Neuronal stem cell (in vitro differentiated cells): ENCODE measurements at regions not wholly inside any gene's neighbourhood (a gene's known extent, or its start where the extent isn't known, plus 50 kb on each side); places are given as distances from the start of the nearest gene placed in this dataset.
A peak's percentile ranks its signal among the peaks of the same experiment; 100 is the strongest.

ENCODE experiments used
- DNase-seq: peaks from one replicate; pipeline ENCODE4 v3.0.0-alpha.2; 2013; ENCODE audit warnings: low spot score
- H2AFZ ChIP-seq: one replicate; pipeline ENCODE4 v1.6.1; 2013; ENCODE audit warnings: mild to moderate bottlenecking, low read length, inconsistent platforms
- H2AK5ac ChIP-seq: 2 replicates; pipeline ENCODE4 v1.6.1; 2013; ENCODE audit warnings: low read depth, mild to moderate bottlenecking, inconsistent platforms, low read length, moderate library complexity, mixed read lengths
- H2BK120ac ChIP-seq: 2 replicates; pipeline ENCODE4 v1.6.1; 2013; ENCODE audit warnings: low read depth, mild to moderate bottlenecking, inconsistent platforms, low read length, moderate library complexity, mixed read lengths
- H2BK12ac ChIP-seq: one replicate; pipeline ENCODE4 v1.6.1; 2013; ENCODE audit warnings: low read length, inconsistent platforms
- H2BK15ac ChIP-seq: 2 replicates; pipeline ENCODE4 v1.6.1; 2013; ENCODE audit warnings: mild to moderate bottlenecking, low read length, inconsistent platforms, mixed read lengths
- H2BK5ac ChIP-seq: one replicate; pipeline ENCODE4 v1.6.1; 2013; ENCODE audit warnings: inconsistent platforms, mild to moderate bottlenecking, low read length, moderate library complexity
- H3K14ac ChIP-seq: one replicate; pipeline ENCODE4 v1.6.1; 2013; ENCODE audit warnings: low read length, inconsistent platforms
- H3K18ac ChIP-seq: 2 replicates; pipeline ENCODE4 v1.6.1; 2013; ENCODE audit warnings: low read length, inconsistent platforms
- H3K23ac ChIP-seq: 2 replicates; pipeline ENCODE4 v1.6.1; 2013; ENCODE audit warnings: low read depth, mild to moderate bottlenecking, mixed read lengths, low read length, inconsistent platforms; ENCODE audit not compliant: poor library complexity
- H3K27ac ChIP-seq: replicated peaks from 3 replicates; pipeline ENCODE4 v1.5.1; 2013; ENCODE audit warnings: low read length, inconsistent platforms
- H3K27me3 ChIP-seq, 3 experiments: 2 replicates each; pipeline ENCODE4 v1.6.1; 2013; ENCODE audit warnings: low read length in 3 of 3, mild to moderate bottlenecking in 2 of 3, inconsistent platforms in 1 of 3, low read depth in 1 of 3, mixed read lengths in 1 of 3, moderate library complexity in 1 of 3; ENCODE audit not compliant: control insufficient read depth in 3 of 3, insufficient read depth in 3 of 3
- H3K36me3 ChIP-seq, 2 donors: replicated peaks in 1 of 2; 2 replicates each; pipeline ENCODE4 v1.6.1; 2013; ENCODE audit warnings: low read length in 2 of 2; ENCODE audit not compliant: control insufficient read depth in 2 of 2, insufficient read depth in 2 of 2
- H3K4ac ChIP-seq: 2 replicates; pipeline ENCODE4 v1.6.1; 2013; ENCODE audit warnings: inconsistent platforms, mild to moderate bottlenecking, low read length, moderate library complexity
- H3K4me1 ChIP-seq, 2 donors: 1 replicate in 1 of 2; 2 replicates in 1 of 2; pipeline ENCODE4 v1.6.1; 2013; ENCODE audit warnings: low read length in 2 of 2, low read depth in 1 of 2; ENCODE audit not compliant: control insufficient read depth in 2 of 2, insufficient read depth in 1 of 2
- H3K4me2 ChIP-seq: one replicate; pipeline ENCODE4 v1.6.1; 2013; ENCODE audit warnings: mild to moderate bottlenecking, low read length, inconsistent platforms; ENCODE audit not compliant: insufficient read depth, poor library complexity, severe bottlenecking
- H3K4me3 ChIP-seq, 2 donors: 2 replicates each; pipeline ENCODE4 v1.5.1; 2013; ENCODE audit warnings: low read length in 2 of 2, mild to moderate bottlenecking in 2 of 2, inconsistent platforms in 1 of 2, moderate library complexity in 1 of 2
- H3K79me1 ChIP-seq: one replicate; pipeline ENCODE4 v1.6.1; 2013; ENCODE audit warnings: low read depth, mild to moderate bottlenecking, inconsistent platforms, low read length, moderate library complexity
- H3K9ac ChIP-seq: one replicate; pipeline ENCODE4 v1.6.1; 2013; ENCODE audit warnings: mild to moderate bottlenecking, low read depth, low read length, inconsistent platforms; ENCODE audit not compliant: poor library complexity
- H3K9me3 ChIP-seq, 2 donors: replicated peaks in 1 of 2; 2 replicates each; pipeline versions ENCODE3 to v1.6.1; 2013; ENCODE audit warnings: low read length in 2 of 2, mild to moderate bottlenecking in 2 of 2, inconsistent platforms in 1 of 2, low read depth in 1 of 2, mixed read lengths in 1 of 2, moderate library complexity in 1 of 2; ENCODE audit not compliant: control insufficient read depth in 2 of 2, insufficient read depth in 1 of 2
- H4K8ac ChIP-seq: one replicate; pipeline ENCODE4 v1.6.1; 2013; ENCODE audit warnings: low read depth, mild to moderate bottlenecking, inconsistent platforms, low read length, moderate library complexity
- H4K91ac ChIP-seq: one replicate; pipeline ENCODE4 v1.6.1; 2013; ENCODE audit warnings: low read length, low read depth, mild to moderate bottlenecking, inconsistent platforms; ENCODE audit not compliant: poor library complexity
- WGBS, 2 donors: extraction: QIAGEN DNeasy Blood & Tissue Kit; methylation state at CpG; one replicate each; pipeline ENCODE4 v1.1.7; 2013; ENCODE audit warnings: missing lambda C conversion rate in 2 of 2, mixed read lengths in 1 of 2; ENCODE audit not compliant: insufficient read length in 2 of 2, insufficient replicate concordance in 1 of 2; ENCODE audit errors: extremely low coverage in 2 of 2; 5-methylcytosine and 5-hydroxymethylcytosine counted together

DNA sequence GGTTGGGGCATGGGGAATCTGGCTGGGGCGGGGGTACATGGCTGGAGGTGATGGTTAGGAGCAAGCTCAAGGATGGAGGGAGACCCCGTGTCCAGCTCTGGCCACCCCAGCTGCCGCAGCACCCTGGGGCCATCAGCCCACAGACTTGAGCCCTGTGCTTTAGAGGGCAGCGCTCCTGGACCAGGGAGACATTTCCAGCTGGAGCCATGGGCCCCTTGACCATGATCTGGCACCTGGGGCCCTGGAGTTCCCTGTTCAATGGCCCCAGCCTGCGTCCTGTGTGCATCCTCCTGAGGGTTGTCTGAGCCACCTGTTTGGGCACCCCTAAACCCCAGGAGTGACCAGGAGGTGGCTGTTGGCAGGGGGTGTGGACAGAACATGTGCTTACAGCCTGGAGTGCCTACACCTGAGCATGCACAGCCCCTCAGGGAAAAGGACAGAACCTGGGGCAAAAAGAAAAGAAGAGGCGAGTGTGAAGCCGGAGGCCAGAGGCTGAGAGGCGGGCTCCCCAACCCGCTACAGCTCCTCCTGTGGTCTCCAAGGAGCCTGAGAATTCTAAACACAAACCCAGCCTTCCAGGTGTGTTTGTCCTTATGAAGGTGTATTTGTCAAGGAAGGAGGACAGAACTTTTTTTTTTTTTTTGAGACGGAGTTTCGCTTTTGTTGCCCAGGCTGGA lies 126.7 kb downstream of the C9orf50 start:
- no peak overlapping the region for H3K4ac ChIP-seq
- H3K27ac ChIP-seq: no peak overlapping the region
- peak overlapping the region; percentile 99 for H2AK5ac ChIP-seq
- H4K91ac ChIP-seq: peak overlapping the region; percentile 25
- H3K14ac ChIP-seq: peak overlapping the region; percentile 21
- peaks cover 0 to 14% (median 0%) of the 10 kb centered on the region in 3 experiments for H3K27me3 ChIP-seq
- H3K4me2 ChIP-seq: no peak overlapping the region
- peak overlapping the region; percentile 2 for H2BK15ac ChIP-seq
- H2BK5ac ChIP-seq: peak overlapping the region; percentile 57
- no peak overlapping the region for H2BK120ac ChIP-seq
- peak overlapping the region; percentile 63 for H3K23ac ChIP-seq
- H4K8ac ChIP-seq: no peak overlapping the region
- no peak overlapping the region for H3K4me3 ChIP-seq
- no peak for DNase-seq
- H3K18ac ChIP-seq: peak overlapping the region; percentile 80
- peaks cover 0 to 12% of the 10 kb centered on the region in 2 donors for H3K36me3 ChIP-seq
- no peak overlapping the region for H2AFZ ChIP-seq
- no peaks in the 10 kb centered on the region for H3K9me3 ChIP-seq
- H3K79me1 ChIP-seq: no peaks in the 10 kb centered on the region
- peaks cover 40 to 69% of the 10 kb centered on the region in 2 donors for H3K4me1 ChIP-seq
- H3K9ac ChIP-seq: no peak overlapping the region
- peak overlapping the region; percentile 36 for H2BK12ac ChIP-seq
- WGBS, 2 donors: no CpG with 5 or more reads among the region's 11 CpGs

DNA sequence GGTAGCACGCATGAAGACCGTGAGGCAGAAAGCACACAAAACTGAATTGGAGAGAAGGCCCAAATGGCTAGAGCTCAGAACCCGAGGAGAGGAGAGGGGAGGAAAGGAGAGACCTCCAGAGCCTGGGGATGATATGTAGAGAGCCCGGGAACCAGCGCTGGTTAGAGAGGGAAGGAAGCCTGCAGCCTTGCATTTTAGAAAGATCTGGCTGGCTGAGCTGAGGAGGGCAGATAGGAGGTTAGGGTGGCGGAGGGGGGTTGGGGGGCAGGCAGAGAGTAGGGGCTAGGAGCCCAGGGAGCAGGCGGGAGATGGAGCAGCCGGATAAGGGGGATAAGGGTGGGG lies 127.2 kb downstream of the C9orf50 start:
- no CpG with 5 or more reads among the region's 8 CpGs for WGBS, 2 donors
- peak overlapping the region; percentile 2 for H2BK15ac ChIP-seq
- H3K4me1 ChIP-seq: peaks cover 44 to 67% of the 10 kb centered on the region in 2 donors
- no peak overlapping the region for H3K4me3 ChIP-seq
- H3K14ac ChIP-seq: no peak overlapping the region
- H4K91ac ChIP-seq: no peak overlapping the region
- H3K18ac ChIP-seq: peak overlapping the region; percentile 80
- no peak overlapping the region for H4K8ac ChIP-seq
- H2AK5ac ChIP-seq: peak overlapping the region; percentile 99
- no peak for DNase-seq
- no peak overlapping the region for H3K4ac ChIP-seq
- H3K36me3 ChIP-seq: peaks cover 0 to 12% of the 10 kb centered on the region in 2 donors
- H3K27me3 ChIP-seq: peaks cover 0 to 11% (median 0%) of the 10 kb centered on the region in 3 experiments
- no peak overlapping the region for H2BK12ac ChIP-seq
- no peak overlapping the region for H3K9ac ChIP-seq
- H2BK5ac ChIP-seq: no peak overlapping the region
- H3K79me1 ChIP-seq: no peaks in the 10 kb centered on the region
- no peak overlapping the region for H3K23ac ChIP-seq
- H2AFZ ChIP-seq: no peak overlapping the region
- no peaks in the 10 kb centered on the region for H3K9me3 ChIP-seq
- no peak overlapping the region for H3K27ac ChIP-seq
- no peak overlapping the region for H3K4me2 ChIP-seq
- H2BK120ac ChIP-seq: no peak overlapping the region

DNA sequence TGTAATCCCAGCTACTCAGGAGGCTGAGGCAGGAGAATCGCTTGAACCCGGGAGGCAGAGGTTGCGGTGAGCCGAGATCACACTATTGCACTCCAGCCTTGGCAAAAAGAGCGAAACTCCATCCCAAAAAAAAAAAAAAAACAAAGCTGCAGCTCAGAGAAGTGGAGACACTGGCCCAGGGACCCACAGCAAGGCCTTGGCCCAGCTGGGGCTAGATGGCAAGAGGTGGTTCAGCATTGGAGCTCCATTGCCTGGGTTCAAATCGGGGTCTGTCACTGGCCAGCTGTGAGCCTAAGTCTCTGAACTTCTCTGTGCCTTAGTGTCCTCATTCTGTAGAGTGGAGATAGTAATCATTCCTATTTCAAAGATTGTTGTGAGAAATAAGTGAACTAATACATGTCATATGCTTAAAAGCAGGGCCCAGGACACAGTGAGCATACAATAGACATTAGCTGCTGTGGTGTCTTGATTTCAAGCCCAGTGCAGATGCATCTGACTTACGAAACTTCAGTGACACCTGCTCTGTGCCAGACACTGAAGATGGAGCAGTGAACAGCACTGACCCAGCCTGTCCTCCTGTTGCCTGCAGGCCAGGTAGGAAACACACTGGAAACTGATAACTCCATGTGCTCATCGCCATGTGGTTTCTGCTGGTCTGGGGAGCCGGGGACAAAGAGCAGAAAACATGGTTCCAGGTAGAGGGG lies 127.7 kb downstream of the C9orf50 start:
- no peak for DNase-seq
- Histone ChIP-seq H2AK5ac (peak overlapping the region; percentile 99), H3K27ac (no peak overlapping the region), H3K18ac (no peak overlapping the region), H4K8ac (no peak overlapping the region), H2BK120ac (no peak overlapping the region), H3K79me1 (no peaks in the 10 kb centered on the region), H2BK5ac (no peak overlapping the region), H3K4me1 (peaks cover 44 to 63% of the 10 kb centered on the region in 2 donors), H3K27me3 (peaks cover 0 to 7% (median 0%) of the 10 kb centered on the region in 3 experiments), H3K4me2 (no peak overlapping the region), H3K4ac (no peak overlapping the region), H2BK12ac (no peak overlapping the region), H3K36me3 (peaks cover 0 to 12% of the 10 kb centered on the region in 2 donors), H3K14ac (no peak overlapping the region), H3K4me3 (no peak overlapping the region), H2BK15ac (peak overlapping the region; percentile 2), H3K9me3 (no peaks in the 10 kb centered on the region), H3K23ac (no peak overlapping the region), H3K9ac (no peak overlapping the region), H2AFZ (no peak overlapping the region), H4K91ac (no peak overlapping the region)
- no CpG with 5 or more reads among the region's 9 CpGs for WGBS, 2 donors

DNA sequence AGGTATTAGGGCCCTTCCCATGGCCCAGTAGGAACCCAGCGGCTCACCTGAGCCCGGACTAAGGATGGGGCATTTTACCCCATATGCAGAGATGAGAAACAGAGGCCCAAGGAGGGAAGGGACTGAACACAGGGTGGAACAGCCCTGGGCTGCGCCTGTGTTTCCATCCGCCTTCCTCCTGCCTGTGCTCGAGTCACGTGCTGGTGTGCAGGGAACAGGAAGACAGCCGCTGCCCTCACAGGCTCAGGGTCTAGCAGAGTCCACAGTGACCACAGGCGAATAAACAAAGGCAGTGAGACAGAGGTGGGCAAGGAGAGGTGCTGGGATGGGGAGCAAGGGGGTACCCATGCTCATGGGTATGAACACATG lies 129.4 kb downstream of the C9orf50 start:
- peak overlapping the region; percentile 64 for H2AK5ac ChIP-seq
- no peak overlapping the region for H3K27ac ChIP-seq
- H3K4me3 ChIP-seq: peak overlapping the region in 1 of 2 donors; percentile 29
- H2BK12ac ChIP-seq: peak overlapping the region; percentile 86
- no peak for DNase-seq
- no peak overlapping the region for H4K91ac ChIP-seq
- peak overlapping the region; percentile 27 for H2BK120ac ChIP-seq
- peaks cover 41 to 69% of the 10 kb centered on the region in 2 donors for H3K4me1 ChIP-seq
- peak overlapping the region; percentile 66 for H3K23ac ChIP-seq
- H4K8ac ChIP-seq: no peak overlapping the region
- peak overlapping the region; percentile 76 for H2BK5ac ChIP-seq
- no peaks in the 10 kb centered on the region for H3K9me3 ChIP-seq
- no peak overlapping the region for H2AFZ ChIP-seq
- H2BK15ac ChIP-seq: peak overlapping the region; percentile 81
- H3K14ac ChIP-seq: no peak overlapping the region
- peak overlapping the region; percentile 81 for H3K18ac ChIP-seq
- no peak overlapping the region for H3K4me2 ChIP-seq
- no peak overlapping the region for H3K4ac ChIP-seq
- no peaks in the 10 kb centered on the region for H3K79me1 ChIP-seq
- WGBS, 2 donors: no CpG with 5 or more reads among the region's 8 CpGs
- H3K36me3 ChIP-seq: peaks cover 0 to 12% of the 10 kb centered on the region in 2 donors
- H3K27me3 ChIP-seq: peaks cover 0 to 11% (median 0%) of the 10 kb centered on the region in 3 experiments
- H3K9ac ChIP-seq: no peak overlapping the region
